Activated CD4-positive, CD25-positive, alpha-beta regulatory T cell treated with anti-CD3 and anti-CD28 coated beads, Interleukin-2, amount 50 U/mL, for 24 hours (primary cell): ENCODE measurements at regions not wholly inside any gene's neighbourhood (a gene's known extent, or its start where the extent isn't known, plus 50 kb on each side); places are given as distances from the start of the nearest gene placed in this dataset.

Source experiments
- ATAC-seq, 2 donors: fragments of 150-1000 bp; cut with Tn5 transposase; one replicate each; pipeline ENCODE4 v1.10.0; 2021; ENCODE audit warnings: mild to moderate bottlenecking in 1 of 2, moderate library complexity in 1 of 2

- ATAC-seq: no peak
These were observed 308.7 kb upstream of the PLXNA2 start for GRCh38 chr1:208552928-208553327.

GRCh38 chr1:208556461-208556860 is 312.3 kb upstream of the PLXNA2 start:
- no peak for ATAC-seq

- ATAC-seq: no peak
These were observed 313.0 kb upstream of the PLXNA2 start for GRCh38 chr1:208557046-208557722.

GRCh38 chr1:208557723-208558094 is 313.5 kb upstream of the PLXNA2 start:
- ATAC-seq: no peak

GRCh38 chr1:208559597-208560329 is 315.6 kb upstream of the PLXNA2 start:
- ATAC-seq: no peak

- ATAC-seq: no peak
These were observed 318.2 kb upstream of the PLXNA2 start for GRCh38 chr1:208562151-208562960.

- ATAC-seq: no peak
These were observed 320.3 kb upstream of the PLXNA2 start for GRCh38 chr1:208564466-208564865.

- no peak for ATAC-seq
These were observed 321.7 kb upstream of the PLXNA2 start for GRCh38 chr1:208565756-208566440.

- ATAC-seq: no peak
These were observed 325.0 kb upstream of the PLXNA2 start for GRCh38 chr1:208569181-208569580.

GRCh38 chr1:208570362-208570761 is 326.2 kb upstream of the PLXNA2 start:
- ATAC-seq: no peak

- ATAC-seq: no peak
These were observed 332.2 kb upstream of the PLXNA2 start for GRCh38 chr1:208576425-208576824.

- no peak for ATAC-seq
These were observed 333.3 kb upstream of the PLXNA2 start for GRCh38 chr1:208577381-208577905.

GRCh38 chr1:208581209-208581608 is 337.0 kb upstream of the PLXNA2 start:
- ATAC-seq: no peak

- ATAC-seq: no peak
These were observed 337.5 kb upstream of the PLXNA2 start for GRCh38 chr1:208581667-208582066.

GRCh38 chr1:208584167-208584755 is 340.1 kb upstream of the PLXNA2 start:
- no peak for ATAC-seq

- no peak for ATAC-seq
These were observed 342.9 kb upstream of the PLXNA2 start for GRCh38 chr1:208587110-208587509.

GRCh38 chr1:208593306-208594006 is 349.3 kb upstream of the PLXNA2 start:
- no peak for ATAC-seq

- ATAC-seq: no peak
These were observed 351.1 kb upstream of the PLXNA2 start for GRCh38 chr1:208595236-208595635.

- no peak for ATAC-seq
These were observed 351.6 kb upstream of the PLXNA2 start for GRCh38 chr1:208595745-208596144.

- ATAC-seq: no peak
These were observed 353.4 kb upstream of the PLXNA2 start for GRCh38 chr1:208597571-208597970.

GRCh38 chr1:208598021-208598420 is 353.8 kb upstream of the PLXNA2 start:
- no peak for ATAC-seq

- no peak for ATAC-seq
These were observed 354.9 kb upstream of the PLXNA2 start for GRCh38 chr1:208599063-208599462.
